Gastroesophageal sphincter (tissue), 3 donors: ENCODE measurements at regions not wholly inside any gene's neighbourhood (a gene's known extent, or its start where the extent isn't known, plus 50 kb on each side); places are given as distances from the start of the nearest gene placed in this dataset.

Experiments
- CTCF ChIP-seq, 4 experiments: fragments of 200-600 bp in 2 of 4; fragments of 450-650 bp in 2 of 4; sonication (generic) in 1 of 4; IDR thresholded peaks; one replicate each; pipeline ENCODE4 v1.5.1; 2017 to 2019; ENCODE audit warnings: antibody characterized with exemption in 4 of 4, mild to moderate bottlenecking in 2 of 4, moderate library complexity in 2 of 4
- EP300 ChIP-seq: sonication (generic); formaldehyde crosslinking; IDR thresholded peaks from one replicate; pipeline ENCODE4 v1.6.1; 2017; ENCODE audit warnings: antibody characterized with exemption, mild to moderate bottlenecking
- POLR2A ChIP-seq, 2 donors: fragments of 450-650 bp; IDR thresholded peaks; one replicate each; pipeline ENCODE4 v1.6.1; 2017; ENCODE audit warnings: antibody characterized with exemption in 2 of 2, mild to moderate bottlenecking in 2 of 2, moderate library complexity in 1 of 2

DNA sequence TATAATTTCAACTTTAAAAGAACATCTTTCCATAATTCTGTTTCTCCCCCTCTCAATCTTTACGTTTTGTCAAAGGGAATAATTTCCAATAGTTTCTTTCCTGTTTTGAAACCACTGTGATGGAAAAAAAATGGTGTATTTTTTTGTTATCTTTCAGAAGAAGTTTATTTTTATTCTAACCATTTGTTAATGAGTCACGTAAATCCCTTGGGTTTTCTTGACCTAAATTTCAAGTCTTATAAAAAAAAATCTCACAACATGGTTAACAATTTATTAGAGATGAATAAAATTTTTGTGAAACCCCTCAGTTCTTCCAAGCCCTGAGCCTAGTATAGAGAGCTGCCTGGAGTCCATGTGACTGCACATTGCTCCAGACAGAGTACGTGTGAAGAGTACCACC is 106.1 kb upstream of the FBXL17 start:
- no peak for TF ChIP-seq POLR2A (IDR thresholded peaks at IDR 0.05)
- no peak for TF ChIP-seq CTCF (IDR thresholded peaks at IDR 0.05)
- no peak for TF ChIP-seq EP300
